ENCODE measurements at regions not wholly inside any gene's neighbourhood (a gene's known extent, or its start where the extent isn't known, plus 50 kb on each side); places are given as distances from the start of the nearest gene placed in this dataset.
"Not testable (repeated sequence)": the region's sequence is repeated elsewhere in the genome, so short reads cannot be mapped to it uniquely, and the experiment has no call there.

DNA sequence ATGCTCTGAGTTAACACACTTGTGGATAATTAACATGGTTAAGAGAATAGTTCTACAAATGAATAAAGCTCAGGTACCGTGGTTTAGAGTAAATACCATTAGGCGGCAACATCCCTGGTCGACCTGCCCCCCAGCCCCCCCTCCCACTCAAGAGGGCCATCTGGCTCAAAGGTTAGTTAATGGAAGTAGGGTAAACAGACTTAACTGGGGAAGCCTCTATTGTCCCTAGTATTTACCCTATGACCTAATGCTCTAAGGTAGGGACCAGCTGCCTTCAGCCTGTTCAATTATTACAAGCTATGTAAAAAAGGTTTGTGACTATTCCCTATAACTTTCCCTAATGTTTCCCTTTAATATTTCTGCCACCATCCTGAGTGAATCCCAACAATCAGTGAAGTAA, 711.4 kb upstream of the HS3ST5 start:
- TF ChIP-seq, protein P1, sequence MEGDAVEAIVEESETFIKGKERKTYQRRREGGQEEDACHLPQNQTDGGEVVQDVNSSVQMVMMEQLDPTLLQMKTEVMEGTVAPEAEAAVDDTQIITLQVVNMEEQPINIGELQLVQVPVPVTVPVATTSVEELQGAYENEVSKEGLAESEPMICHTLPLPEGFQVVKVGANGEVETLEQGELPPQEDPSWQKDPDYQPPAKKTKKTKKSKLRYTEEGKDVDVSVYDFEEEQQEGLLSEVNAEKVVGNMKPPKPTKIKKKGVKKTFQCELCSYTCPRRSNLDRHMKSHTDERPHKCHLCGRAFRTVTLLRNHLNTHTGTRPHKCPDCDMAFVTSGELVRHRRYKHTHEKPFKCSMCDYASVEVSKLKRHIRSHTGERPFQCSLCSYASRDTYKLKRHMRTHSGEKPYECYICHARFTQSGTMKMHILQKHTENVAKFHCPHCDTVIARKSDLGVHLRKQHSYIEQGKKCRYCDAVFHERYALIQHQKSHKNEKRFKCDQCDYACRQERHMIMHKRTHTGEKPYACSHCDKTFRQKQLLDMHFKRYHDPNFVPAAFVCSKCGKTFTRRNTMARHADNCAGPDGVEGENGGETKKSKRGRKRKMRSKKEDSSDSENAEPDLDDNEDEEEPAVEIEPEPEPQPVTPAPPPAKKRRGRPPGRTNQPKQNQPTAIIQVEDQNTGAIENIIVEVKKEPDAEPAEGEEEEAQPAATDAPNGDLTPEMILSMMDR (IDR thresholded peaks at IDR 0.05): not testable (repeated sequence)
- not testable (repeated sequence) for TF ChIP-seq EZH2, EZH2phosphoT487 (IDR thresholded peaks at IDR 0.05)

Measured in neural progenitor cell (in vitro differentiated cells).